Colon (tissue), 2 donors: ENCODE measurements at regions not wholly inside any gene's neighbourhood (a gene's known extent, or its start where the extent isn't known, plus 50 kb on each side); places are given as distances from the start of the nearest gene placed in this dataset.
"Not testable (repeated sequence)": the region's sequence is repeated elsewhere in the genome, so short reads cannot be mapped to it uniquely, and the experiment has no call there.

Source experiments
- FAIRE-seq: peaks from 2 replicates; lab custom pipeline; 2012; peaks lifted over from hg19 to GRCh38; lab: Jason Lieb, UNC
- donor health status: control.
- donor health status: control.

GRCh38 chr21:23585419-23585818 is 2021.9 kb downstream of the MRPL39 start:
- FAIRE-seq: no peak

- FAIRE-seq: no peak
Observed at GRCh38 chr21:23579573-23579972, 2027.7 kb downstream of the MRPL39 start.

GRCh38 chr21:23578027-23578426 is 2029.3 kb downstream of the MRPL39 start:
- no peak for FAIRE-seq

GRCh38 chr21:23574932-23575331 is 2032.3 kb downstream of the MRPL39 start:
- no peak for FAIRE-seq

- FAIRE-seq: not testable (repeated sequence)
Observed at GRCh38 chr21:23548924-23549323, 2058.4 kb downstream of the MRPL39 start.

- FAIRE-seq: no peak
Observed at GRCh38 chr21:23543333-23543732, 2063.9 kb downstream of the MRPL39 start.

- no peak for FAIRE-seq
Observed at GRCh38 chr21:23542097-23542496, 2065.2 kb downstream of the MRPL39 start.

GRCh38 chr21:23541571-23541970 is 2065.7 kb downstream of the MRPL39 start:
- no peak for FAIRE-seq

- FAIRE-seq: no peak
Observed at GRCh38 chr21:23534850-23535249, 2072.4 kb downstream of the MRPL39 start.

- FAIRE-seq: no peak
Observed at GRCh38 chr21:23531444-23531843, 2075.8 kb downstream of the MRPL39 start.

- FAIRE-seq: no peak
Observed at GRCh38 chr21:23524685-23525084, 2082.6 kb downstream of the MRPL39 start.

- FAIRE-seq: no peak
Observed at GRCh38 chr21:23522751-23523150, 2084.5 kb downstream of the MRPL39 start.

- no peak for FAIRE-seq
Observed at GRCh38 chr21:23507501-23507900, 2099.8 kb downstream of the MRPL39 start.

- no peak for FAIRE-seq
Observed at GRCh38 chr21:23496729-23497128, 2110.6 kb downstream of the MRPL39 start.

- no peak for FAIRE-seq
Observed at GRCh38 chr21:23488245-23488644, 2119.0 kb downstream of the MRPL39 start.

GRCh38 chr21:23480591-23481270 is 2126.6 kb downstream of the MRPL39 start:
- FAIRE-seq: no peak

GRCh38 chr21:23478381-23478780 is 2128.9 kb downstream of the MRPL39 start:
- no peak for FAIRE-seq

- no peak for FAIRE-seq
Observed at GRCh38 chr21:23475281-23476219, 2131.7 kb downstream of the MRPL39 start.

- FAIRE-seq: no peak
Observed at GRCh38 chr21:23471877-23472276, 2135.4 kb downstream of the MRPL39 start.

- FAIRE-seq: no peak
Observed at GRCh38 chr21:23463365-23463764, 2143.9 kb downstream of the MRPL39 start.

GRCh38 chr21:23455676-23456075 is 2151.6 kb downstream of the MRPL39 start:
- FAIRE-seq: no peak

- FAIRE-seq: no peak
Observed at GRCh38 chr21:23452384-23453083, 2154.7 kb downstream of the MRPL39 start.

GRCh38 chr21:23445307-23445706 is 2162.0 kb downstream of the MRPL39 start:
- FAIRE-seq: no peak
